Heart left ventricle (tissue), 13 donors: ENCODE measurements at regions not wholly inside any gene's neighbourhood (a gene's known extent, or its start where the extent isn't known, plus 50 kb on each side); places are given as distances from the start of the nearest gene placed in this dataset.

Source experiments
- CTCF ChIP-seq, 12 donors: fragments of 200-600 bp; sonication (generic) in 4 of 12; IDR thresholded peaks; one replicate each; pipeline versions ENCODE4 v1.5.0 to v1.8.0; 2018 to 2022; ENCODE audit warnings: antibody characterized with exemption in 12 of 12, mild to moderate bottlenecking in 5 of 12
- POLR2A ChIP-seq, 2 donors: fragments of 450-650 bp; IDR thresholded peaks; one replicate each; pipeline ENCODE4 v1.6.1; 2017; ENCODE audit warnings: antibody characterized with exemption in 2 of 2, mild to moderate bottlenecking in 2 of 2, moderate library complexity in 2 of 2
- donor health status: ischemic (EF 13 %, LVEDD 7.1; RV severe dilation, severe dysfunction).
- donor health status: DM: no; HTN: yes; CAD: no.
- donor health status: DM: no; HTN: no; CAD: no.
- donor health status: ischemic (EF 25% LVEDD 6.9; RV normal size, moderate dysfunction).
- donor health status: ischemic (EF 25% LVEDD 5.7; RV mildly dilated, moderate dysfunction).
- donor health status: ischemic (EF 35%, LVEDD 5.7; RV mildly dilated, moderate dysfunction).
- donor health status: nonischemic (EF 11% LVEDD 7.7; RV severe dilation, severe dysfunction).
- donor health status: DM: yes; HTN: yes; CAD: no.
- donor health status: PGD.
- donor health status: ischemic (EF 29% LVEDD 5.4; RV normal size, mild dysfunction).
- donor health status: nonischemic (EF 23%, LVEDD 6.1; RV moderate dilation, normal function).

GRCh38 chr4:73309211-73309610 is 50.6 kb upstream of the ANKRD17 start:
- TF ChIP-seq CTCF (IDR thresholded peaks at IDR 0.05) (no peak), POLR2A (IDR thresholded peaks at IDR 0.05) (no peak)
